MM.1S (cell line): ENCODE measurements at regions not wholly inside any gene's neighbourhood (a gene's known extent, or its start where the extent isn't known, plus 50 kb on each side); places are given as distances from the start of the nearest gene placed in this dataset.

Experiments
- EZH2 ChIP-seq: fragments of 300-600 bp; sonication (generic); optimal IDR thresholded peaks from 2 replicates; pipeline ENCODE3; 2017; ENCODE audit warnings: low read depth, mild to moderate bottlenecking, antibody characterized with exemption, low read length, mixed read lengths
- EZH2phosphoT487 ChIP-seq: fragments of 300-600 bp; sonication (generic); IDR thresholded peaks from 2 replicates; pipeline ENCODE4 v1.6.1; 2018; ENCODE audit warnings: antibody characterized with exemption, low read length
- TF ChIP-seq, protein P1 (sequence below): fragments of 300-600 bp; sonication (generic); IDR thresholded peaks from 2 replicates; pipeline ENCODE4 v1.5.1; 2016; ENCODE audit warnings: antibody characterized with exemption, low read length, mixed read lengths

DNA sequence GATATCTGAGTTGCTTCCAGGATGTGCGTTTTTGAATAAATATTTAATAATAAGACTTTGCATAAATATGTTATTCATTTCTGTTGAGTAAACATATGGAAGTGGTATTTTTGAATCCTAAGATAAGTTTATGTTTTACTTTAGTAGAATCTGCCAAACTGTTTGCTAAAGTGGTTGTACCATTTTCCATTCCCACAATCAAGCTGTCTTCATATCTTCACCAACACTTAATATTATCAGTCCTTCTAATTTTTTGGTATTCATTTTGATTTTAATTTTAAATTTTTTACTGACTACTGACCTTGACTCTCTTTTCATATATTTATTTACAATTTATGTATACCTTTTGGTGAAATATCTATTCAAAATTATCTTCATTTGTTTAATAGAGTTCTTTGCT is 293.9 kb upstream of the PTCHD4 start:
- TF ChIP-seq EZH2 (no peak), EZH2phosphoT487 (no peak)
- TF ChIP-seq, protein P1, sequence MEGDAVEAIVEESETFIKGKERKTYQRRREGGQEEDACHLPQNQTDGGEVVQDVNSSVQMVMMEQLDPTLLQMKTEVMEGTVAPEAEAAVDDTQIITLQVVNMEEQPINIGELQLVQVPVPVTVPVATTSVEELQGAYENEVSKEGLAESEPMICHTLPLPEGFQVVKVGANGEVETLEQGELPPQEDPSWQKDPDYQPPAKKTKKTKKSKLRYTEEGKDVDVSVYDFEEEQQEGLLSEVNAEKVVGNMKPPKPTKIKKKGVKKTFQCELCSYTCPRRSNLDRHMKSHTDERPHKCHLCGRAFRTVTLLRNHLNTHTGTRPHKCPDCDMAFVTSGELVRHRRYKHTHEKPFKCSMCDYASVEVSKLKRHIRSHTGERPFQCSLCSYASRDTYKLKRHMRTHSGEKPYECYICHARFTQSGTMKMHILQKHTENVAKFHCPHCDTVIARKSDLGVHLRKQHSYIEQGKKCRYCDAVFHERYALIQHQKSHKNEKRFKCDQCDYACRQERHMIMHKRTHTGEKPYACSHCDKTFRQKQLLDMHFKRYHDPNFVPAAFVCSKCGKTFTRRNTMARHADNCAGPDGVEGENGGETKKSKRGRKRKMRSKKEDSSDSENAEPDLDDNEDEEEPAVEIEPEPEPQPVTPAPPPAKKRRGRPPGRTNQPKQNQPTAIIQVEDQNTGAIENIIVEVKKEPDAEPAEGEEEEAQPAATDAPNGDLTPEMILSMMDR = no peak
